Lower lobe of right lung (tissue), 2 donors: ENCODE measurements at regions not wholly inside any gene's neighbourhood (a gene's known extent, or its start where the extent isn't known, plus 50 kb on each side); places are given as distances from the start of the nearest gene placed in this dataset.

Experiments
- ATAC-seq, 2 donors: fragments of 200-7000 bp; cut with Tn5 transposase; one replicate each; pipeline ENCODE4 v1.9.1; 2020 to 2022; ENCODE audit warnings: mild to moderate bottlenecking in 2 of 2, moderate library complexity in 2 of 2
- DNase-seq: peaks from one replicate; pipeline ENCODE4 v3.0.0-alpha.2; 2020
- H3K27ac ChIP-seq: fragments of 200-600 bp; one replicate; pipeline ENCODE4 v1.8.0; 2022
- H3K27me3 ChIP-seq: fragments of 200-600 bp; one replicate; pipeline ENCODE4 v1.8.0; 2022; ENCODE audit warnings: low read depth
- H3K36me3 ChIP-seq: fragments of 200-600 bp; one replicate; pipeline ENCODE4 v1.8.0; 2022; ENCODE audit warnings: mild to moderate bottlenecking
- H3K4me1 ChIP-seq: fragments of 200-600 bp; one replicate; pipeline ENCODE4 v1.8.0; 2022
- H3K4me3 ChIP-seq: fragments of 200-600 bp; one replicate; pipeline ENCODE4 v1.8.0; 2022; ENCODE audit warnings: mild to moderate bottlenecking
- H3K9me3 ChIP-seq: fragments of 200-600 bp; one replicate; pipeline ENCODE4 v1.8.0; 2022
- intact Hi-C: fragments of 100-400 bp; cut with DNase I; formaldehyde crosslinking; loops from one replicate; pipeline ENCODE4 v1.11.0; 2022
- TF ChIP-seq, protein P1 (sequence below): fragments of 200-600 bp; IDR thresholded peaks from one replicate; pipeline ENCODE4 v1.8.0; 2022; ENCODE audit warnings: antibody characterized with exemption, mild to moderate bottlenecking
- donor health status: DM: no; HTN: yes; CAD: no; lungs with severe emphysema.

DNA sequence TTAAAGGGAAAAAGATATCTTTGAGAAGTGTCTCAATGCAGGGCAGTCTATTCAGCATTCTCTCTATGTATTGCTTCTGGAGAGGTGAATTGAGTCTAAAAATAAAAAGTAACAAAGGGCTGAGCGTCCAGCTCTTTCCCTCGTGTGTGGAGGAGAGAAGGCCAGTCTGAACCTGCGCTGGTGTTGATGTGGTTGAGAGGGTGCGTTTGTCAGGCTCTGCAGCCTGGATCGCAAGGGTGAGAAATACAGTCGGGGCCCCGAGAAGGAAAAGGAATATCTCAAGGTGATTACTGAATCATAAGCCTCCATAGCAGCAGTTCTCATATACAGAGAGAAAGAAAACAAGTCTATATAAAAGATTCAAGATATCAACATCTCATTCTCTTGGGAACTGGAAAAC is 494.1 kb upstream of the MDFIC2 start:
- TF ChIP-seq, protein P1, sequence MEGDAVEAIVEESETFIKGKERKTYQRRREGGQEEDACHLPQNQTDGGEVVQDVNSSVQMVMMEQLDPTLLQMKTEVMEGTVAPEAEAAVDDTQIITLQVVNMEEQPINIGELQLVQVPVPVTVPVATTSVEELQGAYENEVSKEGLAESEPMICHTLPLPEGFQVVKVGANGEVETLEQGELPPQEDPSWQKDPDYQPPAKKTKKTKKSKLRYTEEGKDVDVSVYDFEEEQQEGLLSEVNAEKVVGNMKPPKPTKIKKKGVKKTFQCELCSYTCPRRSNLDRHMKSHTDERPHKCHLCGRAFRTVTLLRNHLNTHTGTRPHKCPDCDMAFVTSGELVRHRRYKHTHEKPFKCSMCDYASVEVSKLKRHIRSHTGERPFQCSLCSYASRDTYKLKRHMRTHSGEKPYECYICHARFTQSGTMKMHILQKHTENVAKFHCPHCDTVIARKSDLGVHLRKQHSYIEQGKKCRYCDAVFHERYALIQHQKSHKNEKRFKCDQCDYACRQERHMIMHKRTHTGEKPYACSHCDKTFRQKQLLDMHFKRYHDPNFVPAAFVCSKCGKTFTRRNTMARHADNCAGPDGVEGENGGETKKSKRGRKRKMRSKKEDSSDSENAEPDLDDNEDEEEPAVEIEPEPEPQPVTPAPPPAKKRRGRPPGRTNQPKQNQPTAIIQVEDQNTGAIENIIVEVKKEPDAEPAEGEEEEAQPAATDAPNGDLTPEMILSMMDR: no peak
- DNase-seq: no peak
- Histone ChIP-seq H3K4me1 (no peaks in the 10 kb centered on the region), H3K27me3 (no peaks in the 10 kb centered on the region), H3K36me3 (no peaks in the 10 kb centered on the region), H3K27ac (no peak overlapping the region), H3K4me3 (no peak overlapping the region), H3K9me3 (no peaks in the 10 kb centered on the region)
- no peak for ATAC-seq
- intact Hi-C loops: no loop called here

DNA sequence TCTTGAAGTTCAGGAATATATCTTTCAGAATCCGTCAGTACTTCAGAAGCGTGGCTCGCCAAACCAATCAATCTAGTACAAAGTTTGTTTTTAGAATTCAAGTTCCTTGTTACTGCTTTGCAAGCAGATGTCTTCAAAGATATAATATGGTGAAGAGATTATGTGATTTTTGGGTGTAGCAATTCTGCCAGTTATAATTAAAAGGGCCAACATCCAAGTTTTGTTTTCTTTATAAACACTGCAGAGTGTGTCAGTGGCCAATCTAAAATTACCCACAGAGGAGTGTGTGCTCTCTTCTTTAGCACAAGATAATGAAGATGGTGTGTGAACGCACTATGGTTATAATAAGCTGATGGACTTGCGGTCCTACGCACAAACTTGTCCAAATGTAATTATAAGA is 493.6 kb upstream of the MDFIC2 start:
- Histone ChIP-seq H3K4me3 (no peak overlapping the region), H3K9me3 (no peaks in the 10 kb centered on the region), H3K4me1 (no peaks in the 10 kb centered on the region), H3K36me3 (no peaks in the 10 kb centered on the region), H3K27me3 (no peaks in the 10 kb centered on the region), H3K27ac (no peak overlapping the region)
- intact Hi-C loops: no loop called here
- ATAC-seq (no peak), DNase-seq (no peak)
- TF ChIP-seq, protein P1: no peak

DNA sequence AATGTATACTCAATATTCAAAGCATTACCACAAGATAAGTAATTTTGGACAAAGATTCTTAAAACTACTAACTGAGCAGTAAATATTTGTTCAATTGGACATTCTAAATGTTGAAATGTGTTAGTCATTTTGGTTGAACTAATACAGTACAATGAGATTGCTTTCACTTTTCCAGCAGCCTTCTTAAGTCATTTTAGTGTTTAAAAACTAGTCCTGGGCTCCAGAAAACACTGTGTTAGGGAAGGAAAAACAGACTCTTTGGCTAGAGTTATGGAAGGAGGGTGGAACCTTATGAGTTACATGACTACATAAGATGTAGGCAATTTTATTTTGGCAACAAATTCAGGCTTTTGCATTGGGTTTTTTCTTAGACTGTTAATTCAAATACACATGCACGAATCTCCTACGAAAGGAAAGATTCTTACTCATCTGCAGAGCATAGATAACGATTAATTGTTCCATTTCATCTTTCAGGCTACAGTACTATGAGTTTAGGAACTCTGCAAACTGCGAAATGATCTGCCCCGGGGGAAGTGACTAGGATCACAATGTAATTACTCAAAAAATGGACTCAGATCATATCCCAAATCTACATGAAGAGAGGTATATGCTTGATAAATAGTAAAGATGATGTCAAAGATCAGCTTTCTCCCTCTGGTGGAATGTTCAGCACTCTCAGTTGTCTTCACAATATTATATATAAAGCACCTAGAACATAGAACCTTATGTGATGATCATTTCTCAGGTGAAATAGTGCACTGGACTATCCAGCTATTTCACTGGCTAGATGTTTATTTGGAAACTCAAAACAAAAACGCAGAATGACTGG is 492.8 kb upstream of the MDFIC2 start:
- Histone ChIP-seq H3K4me3 (no peak overlapping the region), H3K27ac (no peak overlapping the region), H3K4me1 (no peaks in the 10 kb centered on the region), H3K27me3 (no peaks in the 10 kb centered on the region), H3K9me3 (no peaks in the 10 kb centered on the region), H3K36me3 (no peaks in the 10 kb centered on the region)
- ATAC-seq (no peak), DNase-seq (no peak)
- intact Hi-C loops: no loop called here
- TF ChIP-seq, protein P1: no peak

DNA sequence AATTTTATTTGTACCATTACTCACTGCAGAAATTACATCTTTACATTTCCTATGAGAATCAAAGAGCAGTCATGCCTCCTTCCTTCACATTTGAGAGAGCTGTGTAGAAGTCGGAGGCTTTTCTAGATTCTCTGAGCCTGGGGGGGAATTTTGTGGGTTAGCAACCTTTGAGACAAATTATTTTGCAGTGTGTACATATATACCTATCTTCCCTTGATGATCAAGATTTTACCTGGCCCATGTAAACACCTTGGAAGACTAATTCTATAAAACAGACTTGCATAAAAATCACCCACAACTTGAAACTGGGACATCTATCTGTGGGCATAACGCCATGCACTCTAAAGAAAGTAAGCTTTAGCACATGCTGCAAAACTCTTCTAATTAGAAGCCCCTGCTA is 491.5 kb upstream of the MDFIC2 start:
- H3K36me3 ChIP-seq: no peaks in the 10 kb centered on the region
- no peaks in the 10 kb centered on the region for H3K4me1 ChIP-seq
- no peak overlapping the region for H3K27ac ChIP-seq
- H3K4me3 ChIP-seq: no peak overlapping the region
- ATAC-seq: no peak
- H3K9me3 ChIP-seq: no peaks in the 10 kb centered on the region
- no peak for DNase-seq
- TF ChIP-seq, protein P1: no peak
- intact Hi-C loops: no loop called here
- H3K27me3 ChIP-seq: no peaks in the 10 kb centered on the region

DNA sequence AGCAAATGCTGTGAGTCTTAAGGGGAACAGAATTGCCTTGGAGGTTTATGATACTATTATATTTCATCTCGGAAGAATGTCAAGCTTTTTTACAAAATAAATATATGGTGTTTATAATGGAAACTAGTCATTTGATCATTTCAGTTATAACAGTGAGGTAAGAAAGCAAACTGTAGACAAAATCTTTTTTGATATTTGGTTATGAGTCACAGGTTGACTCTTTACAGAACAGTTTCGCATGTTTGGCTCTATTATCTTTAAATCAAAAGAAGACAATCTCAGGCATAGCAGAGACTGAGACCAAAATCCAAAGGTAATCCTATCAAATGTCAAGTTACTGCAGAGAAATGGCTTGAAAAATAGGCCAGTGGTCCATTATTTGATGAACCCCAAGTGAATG is 490.9 kb upstream of the MDFIC2 start:
- H3K27me3 ChIP-seq: no peaks in the 10 kb centered on the region
- no peaks in the 10 kb centered on the region for H3K9me3 ChIP-seq
- ATAC-seq (no peak), DNase-seq (no peak)
- TF ChIP-seq, protein P1: no peak
- no peaks in the 10 kb centered on the region for H3K4me1 ChIP-seq
- intact Hi-C loops: no loop called here
- no peaks in the 10 kb centered on the region for H3K36me3 ChIP-seq
- no peak overlapping the region for H3K4me3 ChIP-seq
- H3K27ac ChIP-seq: no peak overlapping the region
